Body of pancreas (tissue), 4 donors: ENCODE measurements at regions not wholly inside any gene's neighbourhood (a gene's known extent, or its start where the extent isn't known, plus 50 kb on each side); places are given as distances from the start of the nearest gene placed in this dataset.

Experiments
- CTCF ChIP-seq, 7 experiments: fragments of 450-650 bp in 4 of 7; fragments of 200-600 bp in 3 of 7; sonication (generic) in 3 of 7; IDR thresholded peaks; one replicate each; pipeline ENCODE4 v1.5.1; 2016 to 2019; ENCODE audit warnings: antibody characterized with exemption in 7 of 7
- POLR2A ChIP-seq, 3 donors: fragments of 450-650 bp; IDR thresholded peaks; one replicate each; pipeline ENCODE4 v1.6.1; 2016; ENCODE audit warnings: antibody characterized with exemption in 3 of 3, mild to moderate bottlenecking in 2 of 3

- TF ChIP-seq CTCF (IDR thresholded peaks at IDR 0.05) (no peak), POLR2A (IDR thresholded peaks at IDR 0.05) (no peak)
These were observed 232.2 kb upstream of the GRIN3A start for GRCh38 chr9:101970609-101971008.
